ENCODE measurements at regions not wholly inside any gene's neighbourhood (a gene's known extent, or its start where the extent isn't known, plus 50 kb on each side); places are given as distances from the start of the nearest gene placed in this dataset.

DNA sequence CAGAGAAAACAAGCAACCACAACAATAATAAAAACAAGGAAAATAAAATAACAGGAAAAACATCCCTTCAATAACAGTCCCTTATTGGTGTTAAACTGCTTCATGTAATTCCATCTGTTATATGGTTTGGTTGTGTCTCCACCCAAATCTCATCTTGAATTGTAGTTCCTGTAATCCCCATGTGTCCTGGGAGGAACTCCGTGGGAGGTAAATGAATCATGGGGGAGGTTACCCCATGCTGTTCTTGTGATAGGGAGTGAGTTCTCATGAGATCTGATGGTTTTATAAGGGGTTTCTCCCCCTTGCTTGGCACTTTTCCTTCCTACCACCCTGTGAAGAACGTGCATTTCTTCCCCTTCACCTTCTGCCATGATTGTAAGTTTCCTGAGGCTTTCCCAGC lies 369.8 kb downstream of the TMEM232 start:
- H3K4me3 ChIP-seq (ENCODE audit: control insufficient read depth, low read depth, low read length), result no peak overlapping the region
- TF ChIP-seq, protein P1, sequence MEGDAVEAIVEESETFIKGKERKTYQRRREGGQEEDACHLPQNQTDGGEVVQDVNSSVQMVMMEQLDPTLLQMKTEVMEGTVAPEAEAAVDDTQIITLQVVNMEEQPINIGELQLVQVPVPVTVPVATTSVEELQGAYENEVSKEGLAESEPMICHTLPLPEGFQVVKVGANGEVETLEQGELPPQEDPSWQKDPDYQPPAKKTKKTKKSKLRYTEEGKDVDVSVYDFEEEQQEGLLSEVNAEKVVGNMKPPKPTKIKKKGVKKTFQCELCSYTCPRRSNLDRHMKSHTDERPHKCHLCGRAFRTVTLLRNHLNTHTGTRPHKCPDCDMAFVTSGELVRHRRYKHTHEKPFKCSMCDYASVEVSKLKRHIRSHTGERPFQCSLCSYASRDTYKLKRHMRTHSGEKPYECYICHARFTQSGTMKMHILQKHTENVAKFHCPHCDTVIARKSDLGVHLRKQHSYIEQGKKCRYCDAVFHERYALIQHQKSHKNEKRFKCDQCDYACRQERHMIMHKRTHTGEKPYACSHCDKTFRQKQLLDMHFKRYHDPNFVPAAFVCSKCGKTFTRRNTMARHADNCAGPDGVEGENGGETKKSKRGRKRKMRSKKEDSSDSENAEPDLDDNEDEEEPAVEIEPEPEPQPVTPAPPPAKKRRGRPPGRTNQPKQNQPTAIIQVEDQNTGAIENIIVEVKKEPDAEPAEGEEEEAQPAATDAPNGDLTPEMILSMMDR (IDR thresholded peaks at IDR 0.05; ENCODE audit: control insufficient read depth, insufficient read depth, low read depth, low read length, missing control alignments), result no peak
- DNase-seq (ENCODE audit: low read depth), result no peak

DNA sequence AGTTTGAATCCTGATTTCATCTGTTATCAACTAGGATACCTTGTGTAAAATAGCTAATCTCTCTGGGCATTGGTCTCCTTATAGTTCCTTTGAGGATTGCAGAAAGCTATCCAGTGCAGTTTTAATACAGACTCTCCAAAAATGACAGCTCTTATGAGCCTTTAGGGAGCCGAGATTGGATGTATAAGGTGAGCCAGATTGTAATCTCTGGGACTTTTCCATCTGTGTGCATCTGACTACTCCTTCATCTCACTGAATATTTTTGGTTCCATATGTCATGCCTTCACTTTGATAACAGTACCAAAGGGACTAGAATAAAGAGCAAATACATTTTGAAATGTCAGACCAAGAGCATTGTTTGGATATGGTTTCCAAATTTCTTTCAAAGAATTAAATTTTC lies 367.2 kb downstream of the TMEM232 start:
- no peak overlapping the region for H3K4me3 ChIP-seq (ENCODE audit: control insufficient read depth, low read depth, low read length)
- TF ChIP-seq, protein P1 (IDR thresholded peaks at IDR 0.05; ENCODE audit: control insufficient read depth, insufficient read depth, low read depth, low read length, missing control alignments), result no peak
- no peak for DNase-seq (ENCODE audit: low read depth)

DNA sequence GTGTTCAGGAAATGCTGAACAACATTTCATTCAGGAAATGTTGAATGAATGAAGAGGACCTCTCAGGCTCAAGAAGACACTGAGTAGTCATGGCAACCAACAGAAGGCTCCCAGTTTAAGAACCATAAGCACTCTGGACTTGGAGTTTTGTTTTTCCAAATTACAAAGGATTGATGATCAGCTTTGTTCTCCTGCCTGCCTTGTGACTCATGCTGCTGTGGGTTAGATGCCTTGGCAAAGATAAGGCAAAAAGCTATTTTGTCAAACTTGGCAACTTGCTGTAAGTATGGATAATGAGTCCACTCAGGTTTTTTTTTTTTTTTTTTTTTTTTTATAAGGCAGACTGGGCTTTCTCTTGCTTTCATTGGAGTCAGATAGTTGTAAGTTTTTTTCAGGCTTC lies 365.0 kb downstream of the TMEM232 start:
- TF ChIP-seq, protein P1 (IDR thresholded peaks at IDR 0.05; ENCODE audit: control insufficient read depth, insufficient read depth, low read depth, low read length, missing control alignments), result no peak
- DNase-seq (ENCODE audit: low read depth), result no peak
- no peak overlapping the region for H3K4me3 ChIP-seq (ENCODE audit: control insufficient read depth, low read depth, low read length)

DNA sequence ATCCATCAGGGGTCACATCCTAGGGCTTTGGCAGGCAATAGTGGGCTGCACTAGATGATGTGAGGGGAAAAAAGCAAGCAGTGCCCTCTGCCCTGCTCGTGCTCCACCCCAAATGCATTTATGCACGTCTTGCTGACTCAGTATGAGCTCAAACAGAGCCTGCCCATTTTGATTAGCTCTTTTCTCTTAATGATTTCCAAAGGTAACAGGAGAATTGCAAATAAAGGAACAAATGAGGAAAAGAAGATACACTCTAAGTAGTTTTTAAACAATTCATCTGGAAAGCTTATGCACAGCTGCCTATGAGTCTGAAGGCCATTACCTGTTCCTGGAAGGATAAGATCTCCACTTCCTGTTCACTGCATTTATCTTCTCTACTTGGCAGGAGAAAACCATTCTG lies 364.2 kb downstream of the TMEM232 start:
- TF ChIP-seq, protein P1 (IDR thresholded peaks at IDR 0.05; ENCODE audit: control insufficient read depth, insufficient read depth, low read depth, low read length, missing control alignments), result no peak
- no peak for DNase-seq (ENCODE audit: low read depth)
- no peak overlapping the region for H3K4me3 ChIP-seq (ENCODE audit: control insufficient read depth, low read depth, low read length)

DNA sequence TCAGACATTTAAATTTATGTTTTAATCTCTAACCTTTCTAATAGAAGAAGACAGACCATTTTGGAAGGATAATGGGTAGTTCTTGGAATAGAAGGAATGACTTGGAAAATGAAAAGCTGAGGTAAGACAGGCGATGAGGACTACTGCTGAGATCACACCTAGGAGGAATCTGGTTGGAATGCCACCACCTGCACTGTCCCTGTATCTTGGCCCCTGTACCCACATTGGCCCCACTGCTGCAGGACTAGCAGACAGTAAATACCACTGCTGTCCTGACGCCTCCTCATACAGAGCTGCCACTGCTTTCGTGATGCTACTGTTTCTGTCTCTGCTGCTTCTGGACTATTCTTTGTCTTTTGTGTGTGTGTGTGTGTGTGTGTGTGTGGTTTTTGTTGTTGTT lies 359.8 kb downstream of the TMEM232 start:
- no peak overlapping the region for H3K4me3 ChIP-seq (ENCODE audit: control insufficient read depth, low read depth, low read length)
- TF ChIP-seq, protein P1 (IDR thresholded peaks at IDR 0.05; ENCODE audit: control insufficient read depth, insufficient read depth, low read depth, low read length, missing control alignments), result no peak
- no peak for DNase-seq (ENCODE audit: low read depth)
